Uterus (tissue), 2 donors: ENCODE measurements at regions not wholly inside any gene's neighbourhood (a gene's known extent, or its start where the extent isn't known, plus 50 kb on each side); places are given as distances from the start of the nearest gene placed in this dataset.

Experiments used
- POLR2A ChIP-seq, 2 donors: fragments of 450-650 bp; IDR thresholded peaks; one replicate each; pipeline ENCODE4 v1.6.1; 2016; ENCODE audit warnings: antibody characterized with exemption in 2 of 2, mild to moderate bottlenecking in 1 of 2, moderate library complexity in 1 of 2
- TF ChIP-seq, protein P1 (sequence below), 4 experiments: fragments of 200-600 bp in 2 of 4; fragments of 450-650 bp in 2 of 4; sonication (generic) in 2 of 4; IDR thresholded peaks; one replicate each; pipeline ENCODE4 v1.5.1; 2016 to 2019; ENCODE audit warnings: antibody characterized with exemption in 4 of 4, mild to moderate bottlenecking in 2 of 4, moderate library complexity in 1 of 4

DNA sequence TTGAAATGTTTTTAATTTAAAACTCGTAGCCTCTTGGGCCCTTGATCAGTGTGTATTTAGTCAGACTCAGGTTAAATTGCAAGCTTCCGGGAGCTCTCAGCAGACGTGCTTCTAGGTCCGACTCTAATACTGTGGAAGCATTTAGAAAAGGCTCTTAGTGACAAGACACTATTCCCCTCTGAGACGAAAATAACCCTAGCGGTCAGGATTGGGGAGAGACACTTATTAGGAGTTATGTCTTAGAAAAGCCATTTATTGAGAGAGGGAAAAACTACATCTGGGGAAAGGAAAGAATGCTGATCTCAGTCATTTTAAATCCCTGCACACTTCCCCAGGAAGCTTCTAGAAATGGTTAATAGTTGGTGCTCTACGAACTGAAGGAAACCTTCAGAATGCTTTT is 110.5 kb upstream of the NCK2 start:
- TF ChIP-seq, protein P1, sequence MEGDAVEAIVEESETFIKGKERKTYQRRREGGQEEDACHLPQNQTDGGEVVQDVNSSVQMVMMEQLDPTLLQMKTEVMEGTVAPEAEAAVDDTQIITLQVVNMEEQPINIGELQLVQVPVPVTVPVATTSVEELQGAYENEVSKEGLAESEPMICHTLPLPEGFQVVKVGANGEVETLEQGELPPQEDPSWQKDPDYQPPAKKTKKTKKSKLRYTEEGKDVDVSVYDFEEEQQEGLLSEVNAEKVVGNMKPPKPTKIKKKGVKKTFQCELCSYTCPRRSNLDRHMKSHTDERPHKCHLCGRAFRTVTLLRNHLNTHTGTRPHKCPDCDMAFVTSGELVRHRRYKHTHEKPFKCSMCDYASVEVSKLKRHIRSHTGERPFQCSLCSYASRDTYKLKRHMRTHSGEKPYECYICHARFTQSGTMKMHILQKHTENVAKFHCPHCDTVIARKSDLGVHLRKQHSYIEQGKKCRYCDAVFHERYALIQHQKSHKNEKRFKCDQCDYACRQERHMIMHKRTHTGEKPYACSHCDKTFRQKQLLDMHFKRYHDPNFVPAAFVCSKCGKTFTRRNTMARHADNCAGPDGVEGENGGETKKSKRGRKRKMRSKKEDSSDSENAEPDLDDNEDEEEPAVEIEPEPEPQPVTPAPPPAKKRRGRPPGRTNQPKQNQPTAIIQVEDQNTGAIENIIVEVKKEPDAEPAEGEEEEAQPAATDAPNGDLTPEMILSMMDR (IDR thresholded peaks at IDR 0.05) = no peak
- TF ChIP-seq POLR2A (IDR thresholded peaks at IDR 0.05) = no peak
